SU-DHL-6 (cell line): ENCODE measurements at regions not wholly inside any gene's neighbourhood (a gene's known extent, or its start where the extent isn't known, plus 50 kb on each side); places are given as distances from the start of the nearest gene placed in this dataset.

Experiments used
- H2AFZ ChIP-seq: fragments of 200-600 bp; sonication (generic); 2 replicates; pipeline ENCODE4 v1.6.1; 2014; ENCODE audit warnings: low read depth, mild to moderate bottlenecking, moderate library complexity, mixed read lengths, antibody characterized with exemption, low read length; ENCODE audit not compliant: severe bottlenecking
- H3F3A ChIP-seq: fragments of 200-600 bp; shearing (Covaris generic); 2 replicates; pipeline ENCODE4 v1.6.0; 2016; ENCODE audit warnings: antibody characterized with exemption, mild to moderate bottlenecking; ENCODE audit not compliant: insufficient read depth
- H3K27ac ChIP-seq: fragments of 200-600 bp; sonication (generic); 2 replicates; pipeline ENCODE4 v1.5.1; 2016; ENCODE audit warnings: low read depth, mild to moderate bottlenecking, low read length, moderate library complexity, mixed read lengths
- H3K27me3 ChIP-seq: fragments of 200-600 bp; sonication (generic), shearing (Covaris generic); 2 replicates; pipeline ENCODE4 v1.6.0; 2014; ENCODE audit warnings: mild to moderate bottlenecking, low read length
- H3K36me3 ChIP-seq: fragments of 200-600 bp; sonication (generic); 2 replicates; pipeline ENCODE4 v1.6.1; 2014; ENCODE audit warnings: mild to moderate bottlenecking, low read length, mixed read lengths
- H3K4me2 ChIP-seq: fragments of 300-600, 200-600 bp; shearing (Covaris generic), sonication (generic); 2 replicates; pipeline ENCODE4 v1.6.0; 2014; ENCODE audit warnings: low read length, low read depth, mild to moderate bottlenecking; ENCODE audit not compliant: poor library complexity, severe bottlenecking
- H3K4me3 ChIP-seq: fragments of 200-600 bp; sonication (generic); 2 replicates; pipeline ENCODE4 v1.5.1; 2014; ENCODE audit warnings: antibody characterized with exemption, low read length, mild to moderate bottlenecking, mixed read lengths; ENCODE audit not compliant: insufficient read depth, poor library complexity, severe bottlenecking
- H3K79me2 ChIP-seq: fragments of 200-600 bp; sonication (generic); 2 replicates; pipeline ENCODE4 v1.6.1; 2014; ENCODE audit warnings: mild to moderate bottlenecking, low read length, moderate library complexity; ENCODE audit not compliant: insufficient read depth
- H3K9ac ChIP-seq: fragments of 200-600 bp; sonication (generic); 2 replicates; pipeline ENCODE4 v1.7.0; 2014; ENCODE audit warnings: mild to moderate bottlenecking, low read length
- H3K9me2 ChIP-seq: fragments of 200-600 bp; sonication (generic); replicated peaks from 2 replicates; pipeline ENCODE4 v1.6.1; 2014; ENCODE audit warnings: low read length; ENCODE audit not compliant: insufficient read depth
- H3K9me3 ChIP-seq: fragments of 200-600 bp; sonication (generic); 2 replicates; pipeline ENCODE4 v1.6.1; 2014; ENCODE audit warnings: low read length, mixed read lengths; ENCODE audit not compliant: insufficient read depth
- H4K20me1 ChIP-seq: fragments of 200-600 bp; sonication (generic); 2 replicates; pipeline ENCODE4 v1.6.1; 2014; ENCODE audit warnings: low read depth, mild to moderate bottlenecking, antibody characterized with exemption, low read length, moderate library complexity, mixed read lengths
- EZH2phosphoT487 ChIP-seq: fragments of 200-600 bp; sonication (generic), shearing (Covaris generic); conservative IDR thresholded peaks from 2 replicates; pipeline ENCODE4 v1.6.1; 2018; ENCODE audit warnings: mild to moderate bottlenecking, antibody characterized with exemption, low read length, moderate library complexity, mixed read lengths
- TF ChIP-seq, protein P1 (sequence below): fragments of 200-600 bp; sonication (generic); IDR thresholded peaks from one replicate; pipeline ENCODE4 v1.5.1; 2017; ENCODE audit warnings: antibody characterized with exemption, mild to moderate bottlenecking, low read length, moderate library complexity; ENCODE audit not compliant: insufficient read depth, poor library complexity, severe bottlenecking

DNA sequence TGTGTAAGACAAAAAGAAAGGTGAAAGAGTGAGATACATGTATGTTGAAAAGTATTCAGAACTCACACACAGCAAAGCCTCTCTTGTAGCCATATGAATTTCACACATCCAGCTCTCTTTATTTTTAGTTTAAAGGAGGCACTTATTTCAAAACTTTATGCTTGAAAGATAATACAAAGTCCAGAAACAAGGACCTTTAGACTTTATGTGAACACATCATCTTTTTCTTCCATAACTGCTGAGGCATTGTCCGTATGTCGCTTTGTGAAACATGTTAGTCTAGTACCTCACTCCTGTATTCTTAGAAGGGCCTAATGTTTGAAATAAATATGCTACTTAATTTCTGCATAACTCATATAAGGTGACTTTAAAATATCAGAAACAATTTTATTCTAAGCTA lies 763.4 kb downstream of the GBE1 start:
- Histone ChIP-seq H3K27me3 (no peaks in the 10 kb centered on the region), H3K9ac (no peak overlapping the region), H3K9me3 (no peaks in the 10 kb centered on the region), H3K9me2 (no peaks in the 10 kb centered on the region), H4K20me1 (no peaks in the 10 kb centered on the region), H3K4me2 (no peak overlapping the region), H3K4me3 (no peak overlapping the region), H3K36me3 (no peaks in the 10 kb centered on the region), H3K27ac (no peak overlapping the region), H3K79me2 (no peaks in the 10 kb centered on the region), H2AFZ (no peak overlapping the region), H3F3A (no peaks in the 10 kb centered on the region)
- TF ChIP-seq, protein P1, sequence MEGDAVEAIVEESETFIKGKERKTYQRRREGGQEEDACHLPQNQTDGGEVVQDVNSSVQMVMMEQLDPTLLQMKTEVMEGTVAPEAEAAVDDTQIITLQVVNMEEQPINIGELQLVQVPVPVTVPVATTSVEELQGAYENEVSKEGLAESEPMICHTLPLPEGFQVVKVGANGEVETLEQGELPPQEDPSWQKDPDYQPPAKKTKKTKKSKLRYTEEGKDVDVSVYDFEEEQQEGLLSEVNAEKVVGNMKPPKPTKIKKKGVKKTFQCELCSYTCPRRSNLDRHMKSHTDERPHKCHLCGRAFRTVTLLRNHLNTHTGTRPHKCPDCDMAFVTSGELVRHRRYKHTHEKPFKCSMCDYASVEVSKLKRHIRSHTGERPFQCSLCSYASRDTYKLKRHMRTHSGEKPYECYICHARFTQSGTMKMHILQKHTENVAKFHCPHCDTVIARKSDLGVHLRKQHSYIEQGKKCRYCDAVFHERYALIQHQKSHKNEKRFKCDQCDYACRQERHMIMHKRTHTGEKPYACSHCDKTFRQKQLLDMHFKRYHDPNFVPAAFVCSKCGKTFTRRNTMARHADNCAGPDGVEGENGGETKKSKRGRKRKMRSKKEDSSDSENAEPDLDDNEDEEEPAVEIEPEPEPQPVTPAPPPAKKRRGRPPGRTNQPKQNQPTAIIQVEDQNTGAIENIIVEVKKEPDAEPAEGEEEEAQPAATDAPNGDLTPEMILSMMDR: no peak
- TF ChIP-seq EZH2phosphoT487: no peak

DNA sequence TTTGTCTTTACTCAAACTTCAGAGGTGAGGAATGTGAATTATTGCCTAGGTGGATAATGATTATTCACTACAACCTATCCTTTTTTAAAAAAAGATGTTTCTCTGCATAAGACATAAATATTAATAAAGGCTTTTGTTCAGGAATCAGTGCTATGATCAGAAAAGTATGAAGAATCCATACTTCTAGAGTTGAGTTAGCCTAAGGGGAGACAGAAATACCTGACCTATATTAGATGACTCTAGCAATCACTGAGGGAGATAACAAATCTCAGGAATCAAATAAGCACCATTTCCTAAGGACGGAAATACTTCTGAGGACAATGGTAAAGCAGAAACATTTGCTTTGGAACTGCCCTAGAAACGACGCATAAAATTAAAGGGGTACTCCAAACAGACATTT lies 763.8 kb downstream of the GBE1 start:
- Histone ChIP-seq H3K9me2 (no peaks in the 10 kb centered on the region), H3K36me3 (no peaks in the 10 kb centered on the region), H4K20me1 (no peaks in the 10 kb centered on the region), H3K4me3 (no peak overlapping the region), H2AFZ (no peak overlapping the region), H3K9me3 (no peaks in the 10 kb centered on the region), H3K4me2 (no peak overlapping the region), H3K9ac (no peak overlapping the region), H3K27ac (no peak overlapping the region), H3K79me2 (no peaks in the 10 kb centered on the region), H3K27me3 (no peaks in the 10 kb centered on the region), H3F3A (no peaks in the 10 kb centered on the region)
- TF ChIP-seq EZH2phosphoT487: no peak
- TF ChIP-seq, protein P1: no peak

DNA sequence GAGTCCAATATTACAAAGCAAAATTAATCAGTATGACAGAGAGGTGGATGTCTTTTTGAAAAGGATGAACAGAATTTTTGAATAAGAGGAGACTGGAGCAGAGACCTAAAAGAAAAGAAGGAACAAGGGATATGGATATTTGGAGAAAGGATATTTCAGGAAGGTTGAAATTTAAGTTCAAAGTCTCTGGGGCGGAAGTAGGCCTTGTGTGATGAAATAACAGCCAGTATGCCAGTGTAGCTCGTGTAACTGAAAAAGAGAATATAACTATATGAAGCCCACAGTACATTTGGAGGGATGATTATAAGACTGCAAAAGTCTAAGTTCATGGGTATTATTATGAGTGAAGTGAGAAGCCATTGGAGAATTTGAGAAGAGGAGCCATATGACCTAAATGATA lies 766.7 kb downstream of the GBE1 start:
- H3K9ac ChIP-seq: no peak overlapping the region
- H3K9me2 ChIP-seq: no peaks in the 10 kb centered on the region
- H3K4me2 ChIP-seq: no peak overlapping the region
- no peaks in the 10 kb centered on the region for H3K79me2 ChIP-seq
- TF ChIP-seq EZH2phosphoT487: no peak
- TF ChIP-seq, protein P1: no peak
- no peak overlapping the region for H3K27ac ChIP-seq
- H3K9me3 ChIP-seq: no peaks in the 10 kb centered on the region
- H3K36me3 ChIP-seq: no peaks in the 10 kb centered on the region
- H2AFZ ChIP-seq: no peak overlapping the region
- H3K4me3 ChIP-seq: no peak overlapping the region
- no peaks in the 10 kb centered on the region for H3F3A ChIP-seq
- H4K20me1 ChIP-seq: no peaks in the 10 kb centered on the region
- no peaks in the 10 kb centered on the region for H3K27me3 ChIP-seq

DNA sequence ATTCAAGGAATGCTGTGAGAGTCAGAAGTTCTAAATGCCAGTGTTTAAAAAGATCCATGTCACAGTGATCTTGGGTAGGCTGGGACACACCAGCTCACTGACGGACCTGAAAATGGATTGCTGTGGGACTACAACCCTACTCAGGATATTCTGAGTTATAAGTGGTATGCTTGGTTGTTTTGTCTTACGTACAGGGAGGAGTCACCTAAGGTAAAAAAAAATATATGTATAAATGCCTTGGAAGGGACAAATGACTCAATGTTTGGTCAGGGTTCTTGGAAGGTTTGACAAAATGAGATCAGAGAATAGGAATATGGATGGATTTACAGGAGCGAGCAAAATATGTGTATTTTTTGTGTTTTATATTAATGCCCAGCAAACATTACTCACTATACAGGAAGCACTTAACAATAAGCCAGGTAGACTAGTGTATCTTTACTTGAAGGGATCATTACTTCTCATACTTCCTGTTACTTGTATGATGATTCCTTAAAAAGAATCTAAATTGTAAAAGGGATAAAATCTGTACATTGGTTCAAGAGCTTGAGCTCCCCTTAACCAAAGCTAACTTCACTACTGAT lies 767.3 kb downstream of the GBE1 start:
- Histone ChIP-seq H3K9ac (no peak overlapping the region), H3K79me2 (no peaks in the 10 kb centered on the region), H4K20me1 (no peaks in the 10 kb centered on the region), H3K27me3 (no peaks in the 10 kb centered on the region), H3K36me3 (no peaks in the 10 kb centered on the region), H3K27ac (no peak overlapping the region), H3K4me3 (no peak overlapping the region), H3K4me2 (no peak overlapping the region), H3K9me3 (no peaks in the 10 kb centered on the region), H3K9me2 (no peaks in the 10 kb centered on the region), H2AFZ (no peak overlapping the region), H3F3A (no peaks in the 10 kb centered on the region)
- TF ChIP-seq, protein P1: no peak
- no peak for TF ChIP-seq EZH2phosphoT487
